Neutrophil (primary cell): ENCODE measurements at regions not wholly inside any gene's neighbourhood (a gene's known extent, or its start where the extent isn't known, plus 50 kb on each side); places are given as distances from the start of the nearest gene placed in this dataset.

ENCODE experiments used
- H3K27ac ChIP-seq: fragments of 200-600 bp; sonication (generic); 2 replicates; pipeline ENCODE4 v1.5.1; 2016; ENCODE audit warnings: mild to moderate bottlenecking, moderate library complexity
- H3K27me3 ChIP-seq: fragments of 200-600 bp; sonication (generic); 2 replicates; pipeline ENCODE4 v1.6.0; 2016; ENCODE audit warnings: mild to moderate bottlenecking
- H3K36me3 ChIP-seq: fragments of 200-600 bp; sonication (generic); 2 replicates; pipeline ENCODE4 v1.5.1; 2017
- H3K4me1 ChIP-seq, 2 experiments: fragments of 200-600 bp in 1 of 2; sonication (generic) in 1 of 2; 1 replicate in 1 of 2; 2 replicates in 1 of 2; pipeline versions ENCODE4 v1.5.1 to v1.6.1; 2013 to 2016; ENCODE audit warnings: low read depth in 1 of 2, low read length in 1 of 2, mild to moderate bottlenecking in 1 of 2, moderate library complexity in 1 of 2; ENCODE audit not compliant: control insufficient read depth in 1 of 2, insufficient read depth in 1 of 2
- H3K4me3 ChIP-seq, 2 experiments: fragments of 200-600 bp in 1 of 2; sonication (generic) in 1 of 2; 1 replicate in 1 of 2; 2 replicates in 1 of 2; pipeline ENCODE4 v1.5.1; 2013 to 2016; ENCODE audit warnings: low read depth in 1 of 2, low read length in 1 of 2, mild to moderate bottlenecking in 1 of 2, moderate library complexity in 1 of 2
- H3K9me3 ChIP-seq: fragments of 200-600 bp; sonication (generic); 2 replicates; pipeline ENCODE4 v1.5.1; 2016
- CTCF ChIP-seq: fragments of 200-600 bp; sonication (generic); IDR thresholded peaks from 2 replicates; pipeline ENCODE4 v1.5.1; 2016; ENCODE audit warnings: antibody characterized with exemption

GRCh38 chr1:201724039-201724765 lies 104.8 kb upstream of the IPO9 start:
- Histone ChIP-seq H3K27ac (no peak overlapping the region), H3K4me1 (no peaks in the 10 kb centered on the region), H3K9me3 (no peaks in the 10 kb centered on the region), H3K27me3 (no peaks in the 10 kb centered on the region), H3K4me3 (no peak overlapping the region), H3K36me3 (no peaks in the 10 kb centered on the region)
- no peak for TF ChIP-seq CTCF

- H3K27me3 ChIP-seq, result no peaks in the 10 kb centered on the region
- no peak for TF ChIP-seq CTCF
- no peaks in the 10 kb centered on the region for H3K9me3 ChIP-seq
- H3K4me1 ChIP-seq, result no peaks in the 10 kb centered on the region
- no peak overlapping the region for H3K27ac ChIP-seq
- no peaks in the 10 kb centered on the region for H3K36me3 ChIP-seq
- H3K4me3 ChIP-seq, result no peak overlapping the region
These were observed 104.2 kb upstream of the IPO9 start for GRCh38 chr1:201724766-201725118.

GRCh38 chr1:201726700-201727099 lies 102.3 kb upstream of the IPO9 start:
- no peak overlapping the region for H3K4me3 ChIP-seq
- H3K27ac ChIP-seq, result no peak overlapping the region
- no peaks in the 10 kb centered on the region for H3K4me1 ChIP-seq
- no peaks in the 10 kb centered on the region for H3K36me3 ChIP-seq
- TF ChIP-seq CTCF, result no peak
- no peaks in the 10 kb centered on the region for H3K9me3 ChIP-seq
- H3K27me3 ChIP-seq, result no peaks in the 10 kb centered on the region

- no peak overlapping the region for H3K27ac ChIP-seq
- TF ChIP-seq CTCF, result no peak
- no peak overlapping the region for H3K4me3 ChIP-seq
- H3K4me1 ChIP-seq, result no peaks in the 10 kb centered on the region
- H3K36me3 ChIP-seq, result no peaks in the 10 kb centered on the region
- H3K27me3 ChIP-seq, result no peaks in the 10 kb centered on the region
- no peaks in the 10 kb centered on the region for H3K9me3 ChIP-seq
These were observed 100.2 kb upstream of the IPO9 start for GRCh38 chr1:201728731-201729130.

- H3K4me1 ChIP-seq, result no peaks in the 10 kb centered on the region
- no peaks in the 10 kb centered on the region for H3K27me3 ChIP-seq
- no peaks in the 10 kb centered on the region for H3K9me3 ChIP-seq
- no peaks in the 10 kb centered on the region for H3K36me3 ChIP-seq
- no peak overlapping the region for H3K4me3 ChIP-seq
- TF ChIP-seq CTCF, result no peak
- no peak overlapping the region for H3K27ac ChIP-seq
These were observed 98.9 kb upstream of the IPO9 start for GRCh38 chr1:201729973-201730608.
